T-cell (primary cell): ENCODE measurements at regions not wholly inside any gene's neighbourhood (a gene's known extent, or its start where the extent isn't known, plus 50 kb on each side); places are given as distances from the start of the nearest gene placed in this dataset.

Source experiments
- ATAC-seq, 4 experiments: fragments of 200-7000 bp in 3 of 4; fragments of 150-1000 bp in 1 of 4; cut with Tn5 transposase; replicated peaks in 1 of 4; 1 replicate in 3 of 4; 2 replicates in 1 of 4; pipeline ENCODE4 v1.10.0; 2021; ENCODE audit warnings: moderate library complexity in 3 of 4, mild to moderate bottlenecking in 2 of 4, moderate number of reproducible peaks in 1 of 4
- CTCF ChIA-PET, 2 donors: fragments of 300-600 bp; sonication (Branson Sonifier 250); formaldehyde crosslinking; loops; one replicate each; lab custom pipeline; 2022; ENCODE audit warnings: antibody characterized with exemption in 2 of 2; lab: Charles Lee
- POLR2A ChIA-PET, 2 donors: fragments of 300-600 bp; sonication (Branson Sonifier 250); formaldehyde crosslinking; loops; one replicate each; lab custom pipeline; 2022; ENCODE audit warnings: antibody characterized with exemption in 2 of 2; lab: Charles Lee
- DNase-seq, 35 experiments: peaks; one replicate each; pipeline versions ENCODE4 v3.0.0 to v3.0.0-alpha.2; 2013 to 2023
- H3K27ac ChIP-seq: one replicate; pipeline ENCODE4 v1.5.1; 2013; ENCODE audit warnings: low read length
- H3K27me3 ChIP-seq, 2 experiments: replicated peaks in 1 of 2; 1 replicate in 1 of 2; 2 replicates in 1 of 2; pipeline versions ENCODE4 v1.6.1 to v1.7.0; 2013; ENCODE audit warnings: low read length in 1 of 2, mixed read lengths in 1 of 2; ENCODE audit not compliant: control insufficient read depth in 2 of 2, insufficient read depth in 2 of 2; ENCODE audit errors: extremely low read depth in 1 of 2
- H3K36me3 ChIP-seq, 2 donors: 1 replicate in 1 of 2; 2 replicates in 1 of 2; pipeline versions ENCODE4 v1.6.1 to v1.7.0; 2013; ENCODE audit warnings: low read length in 1 of 2; ENCODE audit not compliant: control insufficient read depth in 2 of 2, insufficient read depth in 1 of 2; ENCODE audit errors: extremely low read depth in 1 of 2
- H3K4me1 ChIP-seq, 2 experiments: 1 replicate in 1 of 2; 2 replicates in 1 of 2; pipeline versions ENCODE4 v1.6.1 to v1.7.0; 2013; ENCODE audit warnings: low read length in 2 of 2, mixed read lengths in 1 of 2; ENCODE audit not compliant: insufficient read depth in 2 of 2, control insufficient read depth in 1 of 2; ENCODE audit errors: extremely low read depth in 1 of 2
- H3K4me3 ChIP-seq, 2 donors: 1 replicate in 1 of 2; 2 replicates in 1 of 2; pipeline versions ENCODE4 v1.5.1 to v1.7.0; 2013; ENCODE audit warnings: mild to moderate bottlenecking in 2 of 2, low read length in 1 of 2, moderate library complexity in 1 of 2; ENCODE audit not compliant: control insufficient read depth in 1 of 2; ENCODE audit errors: extremely low read depth in 1 of 2
- H3K9me3 ChIP-seq: 2 replicates; pipeline ENCODE4 v1.7.0; 2013
- H3K27ac Mint-ChIP-seq, 2 donors: one replicate each; pipeline ENCODE4 v1.8.0; 2020 to 2021; ENCODE audit warnings: mild to moderate bottlenecking in 2 of 2, mixed read lengths in 2 of 2
- H3K27me3 Mint-ChIP-seq, 2 donors: one replicate each; pipeline ENCODE4 v1.8.0; 2021 to 2022; ENCODE audit warnings: mixed read lengths in 2 of 2
- H3K36me3 Mint-ChIP-seq: one replicate; pipeline ENCODE4 v1.8.0; 2021; ENCODE audit warnings: mixed read lengths
- H3K4me1 Mint-ChIP-seq, 3 donors: one replicate each; pipeline ENCODE4 v1.8.0; 2020 to 2022; ENCODE audit warnings: mixed read lengths in 3 of 3, mild to moderate bottlenecking in 1 of 3
- H3K4me3 Mint-ChIP-seq, 3 donors: one replicate each; pipeline ENCODE4 v1.8.0; 2020 to 2022; ENCODE audit warnings: mild to moderate bottlenecking in 3 of 3, mixed read lengths in 3 of 3, moderate library complexity in 3 of 3
- H3K9me3 Mint-ChIP-seq, 3 donors: one replicate each; pipeline ENCODE4 v1.8.0; 2020 to 2022; ENCODE audit warnings: mixed read lengths in 3 of 3
- WGBS: methylation state at CpG from one replicate; pipeline ENCODE4 v1.1.5; 2013; ENCODE audit warnings: missing lambda C conversion rate; ENCODE audit not compliant: insufficient coverage; 5-methylcytosine and 5-hydroxymethylcytosine counted together

DNA sequence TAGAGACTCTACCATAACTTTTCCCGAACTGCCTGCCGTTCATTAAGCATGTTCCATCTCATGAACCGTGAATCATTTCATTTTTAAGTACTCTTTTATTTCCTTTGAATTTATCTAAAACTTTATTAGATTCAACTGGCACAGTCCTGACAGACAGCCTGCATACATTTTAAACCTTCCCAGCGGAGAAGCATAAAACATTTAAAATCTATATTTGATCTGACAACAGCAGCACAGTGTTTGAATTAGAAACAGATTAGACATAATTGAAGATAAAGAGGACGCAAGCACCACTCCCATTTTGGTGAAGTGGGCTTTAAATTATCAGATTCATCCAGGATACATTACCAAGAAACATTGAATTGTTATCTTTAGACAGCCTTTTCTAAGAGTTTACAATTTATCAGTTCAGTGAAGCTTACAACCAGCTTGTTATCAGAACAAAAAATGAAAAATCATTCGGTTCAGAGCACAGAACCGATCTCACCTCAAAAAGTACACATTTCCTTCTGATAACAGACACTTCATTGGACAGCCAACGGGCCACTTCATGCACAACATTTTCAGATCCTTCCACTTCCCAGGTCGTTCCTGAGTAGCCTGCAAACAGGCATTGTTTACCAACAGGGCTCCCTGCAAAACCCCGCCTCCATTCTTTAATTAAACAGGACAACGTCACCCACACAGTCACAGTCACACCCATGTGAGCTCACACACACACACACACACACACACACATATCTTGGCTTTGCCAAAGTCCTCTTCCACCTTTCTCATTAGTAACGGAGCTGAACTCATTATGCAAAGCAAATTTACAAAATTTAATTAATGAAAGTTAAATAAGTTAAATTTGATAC, 171.2 kb downstream of the SP3 start:
- Histone ChIP-seq H3K4me3 (no peak overlapping the region), H3K9me3 (no peaks in the 10 kb centered on the region), H3K4me1 (no peaks in the 10 kb centered on the region), H3K27me3 (peaks cover 0 to 8% of the 10 kb centered on the region in 2 experiments), H3K27ac (no peak overlapping the region), H3K36me3 (no peaks in the 10 kb centered on the region)
- H3K4me1 Mint-ChIP-seq = no peaks in the 10 kb centered on the region
- WGBS = 74% methylated on average over 9 of the region's 12 CpGs
- peaks cover 26 to 27% of the 10 kb centered on the region in 2 donors for H3K27me3 Mint-ChIP-seq
- no peaks in the 10 kb centered on the region for H3K9me3 Mint-ChIP-seq
- ChIA-PET CTCF (no interaction called here), POLR2A (no interaction called here)
- no peaks in the 10 kb centered on the region for H3K36me3 Mint-ChIP-seq
- H3K27ac Mint-ChIP-seq = no peak overlapping the region
- DNase-seq (no peak), ATAC-seq (no peak)
- H3K4me3 Mint-ChIP-seq = no peak overlapping the region

DNA sequence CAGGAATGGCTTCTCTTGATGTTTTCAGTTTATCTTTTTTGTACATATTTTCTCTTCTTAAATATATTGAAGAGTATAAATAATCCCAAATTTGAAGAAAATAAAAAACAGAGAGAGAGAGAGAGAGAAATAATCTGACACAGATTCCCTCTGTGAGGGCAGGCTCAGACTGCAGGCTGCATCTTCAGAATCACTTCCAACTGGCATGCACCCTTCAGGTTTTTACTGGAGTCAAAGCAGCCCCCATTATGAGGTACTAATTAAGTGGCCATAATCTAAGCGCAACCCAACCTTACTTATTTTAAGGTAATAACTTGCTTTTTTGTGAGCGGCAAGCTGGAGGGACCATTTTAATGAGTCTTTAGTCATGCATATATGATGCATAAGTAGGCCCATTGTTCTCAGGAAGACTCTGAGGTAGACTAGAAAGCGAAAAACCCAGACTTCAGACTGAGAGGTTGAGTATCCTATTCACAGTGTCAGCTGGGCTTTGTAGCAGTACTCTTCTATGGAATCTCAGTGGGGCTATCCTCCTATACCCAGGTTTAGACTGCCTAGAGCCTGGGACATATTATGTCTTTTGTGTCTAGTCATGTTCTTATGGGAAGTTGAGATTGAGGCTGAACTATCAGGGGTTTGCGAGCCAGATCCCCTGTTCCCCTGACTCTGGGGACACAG, 167.4 kb downstream of the SP3 start:
- Mint-ChIP-seq H3K9me3 (no peaks in the 10 kb centered on the region), H3K27ac (no peak overlapping the region), H3K4me3 (no peak overlapping the region), H3K27me3 (peaks cover 14% of the 10 kb centered on the region in 2 donors), H3K36me3 (no peaks in the 10 kb centered on the region), H3K4me1 (no peaks in the 10 kb centered on the region)
- Histone ChIP-seq H3K4me1 (no peaks in the 10 kb centered on the region), H3K9me3 (no peaks in the 10 kb centered on the region), H3K27me3 (peaks cover 0 to 4% of the 10 kb centered on the region in 2 experiments), H3K36me3 (no peaks in the 10 kb centered on the region), H3K27ac (no peak overlapping the region), H3K4me3 (no peak overlapping the region)
- DNase-seq (no peak), ATAC-seq (no peak)
- WGBS = 100% methylated on average over 1 of the region's 4 CpGs
- POLR2A ChIA-PET = no interaction called here
- CTCF ChIA-PET = no interaction called here

DNA sequence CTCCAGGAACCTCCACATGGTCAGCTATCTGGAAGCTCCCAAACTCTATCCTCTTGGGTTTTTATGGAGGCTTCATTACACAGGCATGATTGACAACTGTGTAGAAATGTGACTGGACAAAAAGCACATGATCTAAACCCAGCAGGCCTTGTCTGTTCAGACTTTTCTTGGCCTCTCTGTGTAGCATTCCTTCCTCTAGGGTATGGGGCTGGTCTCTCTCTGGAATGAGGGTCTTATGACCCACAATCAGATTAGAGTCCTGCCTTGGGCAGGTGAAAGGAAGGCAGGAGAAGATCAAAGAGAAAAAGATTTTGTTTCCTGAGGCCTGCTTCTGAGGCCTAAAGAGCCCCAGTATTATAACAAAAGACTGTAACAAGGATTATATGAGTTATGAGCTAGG, 162.7 kb downstream of the SP3 start:
- no peak for DNase-seq
- peaks cover 0 to 2% of the 10 kb centered on the region in 2 experiments for H3K27me3 ChIP-seq
- H3K27me3 Mint-ChIP-seq = peaks cover 4 to 7% of the 10 kb centered on the region in 2 donors
- POLR2A ChIA-PET = interaction anchor here in 1 of 2 donors (0.5 kb wide), 1 partner anchor 1826 kb away, joined by 4 read pairs; no protein-coding TSS in a partner anchor
- H3K9me3 ChIP-seq = no peaks in the 10 kb centered on the region
- H3K4me1 Mint-ChIP-seq = no peaks in the 10 kb centered on the region
- CTCF ChIA-PET = no interaction called here
- no peak for ATAC-seq
- no peak overlapping the region for H3K27ac Mint-ChIP-seq
- no peak overlapping the region for H3K27ac ChIP-seq
- no peaks in the 10 kb centered on the region for H3K36me3 ChIP-seq
- H3K9me3 Mint-ChIP-seq = no peaks in the 10 kb centered on the region
- H3K4me3 ChIP-seq = no peak overlapping the region
- no peaks in the 10 kb centered on the region for H3K36me3 Mint-ChIP-seq
- no peak overlapping the region for H3K4me3 Mint-ChIP-seq
- no peaks in the 10 kb centered on the region for H3K4me1 ChIP-seq

DNA sequence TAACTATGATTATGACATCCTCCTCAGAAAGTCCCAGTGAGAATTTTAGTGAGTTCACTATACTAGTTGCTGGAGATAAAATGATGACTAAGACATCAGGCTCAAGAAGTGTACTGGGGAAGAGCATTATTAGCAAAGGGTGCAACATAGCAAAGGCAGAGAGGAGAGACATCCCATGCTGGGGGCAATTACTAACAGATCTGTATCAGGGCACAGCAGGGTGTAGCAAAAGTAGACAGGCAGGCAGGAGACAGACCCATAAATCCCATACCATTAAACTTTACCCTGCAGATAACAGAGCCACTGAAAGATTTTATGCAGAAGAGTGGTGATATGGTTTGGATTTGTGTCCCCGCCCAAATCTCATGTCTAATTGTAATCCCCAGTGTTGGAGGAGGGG, 161.7 kb downstream of the SP3 start:
- Histone ChIP-seq H3K27ac (no peak overlapping the region), H3K4me3 (no peak overlapping the region), H3K36me3 (no peaks in the 10 kb centered on the region), H3K27me3 (peaks cover 0 to 5% of the 10 kb centered on the region in 2 experiments), H3K9me3 (no peaks in the 10 kb centered on the region), H3K4me1 (no peaks in the 10 kb centered on the region)
- no peak overlapping the region for H3K27ac Mint-ChIP-seq
- CTCF ChIA-PET = no interaction called here
- no peak overlapping the region for H3K4me3 Mint-ChIP-seq
- no CpG with 5 or more reads among the region's 1 CpG for WGBS
- no peaks in the 10 kb centered on the region for H3K9me3 Mint-ChIP-seq
- H3K27me3 Mint-ChIP-seq = peaks cover 2 to 3% of the 10 kb centered on the region in 2 donors
- ATAC-seq (no peak), DNase-seq (no peak)
- no peaks in the 10 kb centered on the region for H3K36me3 Mint-ChIP-seq
- no peaks in the 10 kb centered on the region for H3K4me1 Mint-ChIP-seq
- POLR2A ChIA-PET = no interaction called here

DNA sequence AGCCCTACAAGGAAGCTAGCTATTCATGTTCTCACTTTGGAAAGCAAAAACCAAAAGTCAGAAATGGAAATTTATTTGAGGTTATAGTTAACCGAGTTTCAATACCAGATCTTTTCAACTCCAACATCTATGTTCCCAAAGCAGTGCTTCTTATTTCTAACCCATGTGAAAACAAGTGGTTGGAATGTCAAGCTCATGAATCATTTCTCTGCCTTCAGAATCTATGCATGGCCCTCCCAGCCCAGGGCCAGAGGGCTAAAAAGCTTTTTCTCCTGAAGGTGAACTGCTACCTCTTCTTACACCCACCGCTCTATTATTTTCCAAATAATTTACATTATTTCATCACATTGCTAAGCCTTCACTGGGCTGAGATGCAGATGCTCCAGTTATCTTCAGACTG, 158.4 kb downstream of the SP3 start:
- H3K27me3 ChIP-seq = peaks cover 0 to 12% of the 10 kb centered on the region in 2 experiments
- Mint-ChIP-seq H3K4me1 (no peaks in the 10 kb centered on the region), H3K4me3 (no peak overlapping the region), H3K27me3 (peaks cover 3 to 6% of the 10 kb centered on the region in 2 donors), H3K27ac (no peak overlapping the region), H3K9me3 (no peaks in the 10 kb centered on the region), H3K36me3 (no peaks in the 10 kb centered on the region)
- no peaks in the 10 kb centered on the region for H3K36me3 ChIP-seq
- no peak for ATAC-seq
- no peak for DNase-seq
- ChIA-PET POLR2A (no interaction called here), CTCF (no interaction called here)
- no peaks in the 10 kb centered on the region for H3K4me1 ChIP-seq
- WGBS = no CpG with 5 or more reads among the region's 2 CpGs
- H3K4me3 ChIP-seq = no peak overlapping the region
- no peaks in the 10 kb centered on the region for H3K9me3 ChIP-seq
- H3K27ac ChIP-seq = no peak overlapping the region

DNA sequence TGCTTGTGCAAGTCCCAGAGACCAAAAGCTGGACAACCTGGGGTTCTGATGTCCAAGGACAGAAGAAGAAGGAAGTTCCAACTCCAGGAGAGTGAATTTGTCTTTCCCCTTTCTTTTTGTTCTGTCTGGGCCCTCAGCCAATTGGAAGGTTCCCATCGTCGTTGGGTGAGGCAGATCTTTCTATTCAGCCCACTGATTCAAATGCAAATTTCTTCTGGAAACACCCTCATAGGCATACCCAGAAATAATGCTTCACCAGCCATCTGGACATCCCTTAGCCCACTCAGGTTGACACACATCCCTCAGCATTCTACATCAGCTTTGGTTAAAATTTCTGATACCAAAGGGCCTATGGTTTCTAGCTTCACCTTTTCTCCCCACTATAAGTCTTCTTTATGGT, 156.5 kb downstream of the SP3 start:
- Histone ChIP-seq H3K4me1 (no peaks in the 10 kb centered on the region), H3K36me3 (no peaks in the 10 kb centered on the region), H3K4me3 (no peak overlapping the region), H3K9me3 (no peaks in the 10 kb centered on the region), H3K27me3 (peaks cover 2 to 12% of the 10 kb centered on the region in 2 experiments), H3K27ac (no peak overlapping the region)
- H3K36me3 Mint-ChIP-seq = no peaks in the 10 kb centered on the region
- no peak overlapping the region for H3K27ac Mint-ChIP-seq
- H3K27me3 Mint-ChIP-seq = peaks cover 3 to 13% of the 10 kb centered on the region in 2 donors
- ATAC-seq (no peak), DNase-seq (no peak)
- ChIA-PET POLR2A (no interaction called here), CTCF (no interaction called here)
- H3K9me3 Mint-ChIP-seq = no peaks in the 10 kb centered on the region
- H3K4me1 Mint-ChIP-seq = no peaks in the 10 kb centered on the region
- WGBS = 93% methylated on average over 2 of the region's 2 CpGs
- no peak overlapping the region for H3K4me3 Mint-ChIP-seq
